ENCODE measurements at regions not wholly inside any gene's neighbourhood (a gene's known extent, or its start where the extent isn't known, plus 50 kb on each side); places are given as distances from the start of the nearest gene placed in this dataset.

DNA sequence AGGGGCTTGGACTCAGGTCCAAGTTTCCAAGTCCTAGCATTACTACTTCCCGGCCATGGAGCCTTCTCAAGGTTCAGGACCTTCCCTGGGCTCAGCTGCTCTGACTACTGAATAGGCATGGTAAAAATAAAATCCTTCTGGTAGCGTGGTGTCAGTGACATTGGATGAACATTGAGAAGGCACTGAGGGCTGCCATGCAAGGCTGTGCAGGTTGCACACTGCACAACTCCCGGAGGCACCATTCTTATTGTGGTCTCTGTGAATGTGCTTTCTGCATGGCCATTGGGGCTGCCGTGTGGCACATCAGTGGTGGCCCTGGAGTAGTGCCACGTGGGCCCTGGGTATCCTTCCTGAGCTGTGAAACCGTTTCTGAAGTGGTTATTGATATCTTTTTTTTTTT, 250.2 kb upstream of the CIBAR2 start:
- no peak for TF ChIP-seq CTCF (IDR thresholded peaks at IDR 0.05)
- TF ChIP-seq POLR2A (IDR thresholded peaks at IDR 0.05), result no peak
- TF ChIP-seq POLR2AphosphoS5 (IDR thresholded peaks at IDR 0.05), result no peak
- no peak for TF ChIP-seq EP300 (IDR thresholded peaks at IDR 0.05)
